A673 (cell line): ENCODE measurements at regions not wholly inside any gene's neighbourhood (a gene's known extent, or its start where the extent isn't known, plus 50 kb on each side); places are given as distances from the start of the nearest gene placed in this dataset.

Source experiments
- EZH2 ChIP-seq: fragments of 200-600 bp; sonication (generic); IDR thresholded peaks from 2 replicates; pipeline ENCODE4 v1.6.1; 2017; ENCODE audit warnings: borderline replicate concordance, low read depth, mild to moderate bottlenecking, mixed read lengths, antibody characterized with exemption, low read length; ENCODE audit not compliant: poor library complexity, severe bottlenecking
- TF ChIP-seq, protein P1 (sequence below): fragments of 300-800, 200-600 bp; sonication (generic); conservative IDR thresholded peaks from 2 replicates; pipeline ENCODE4 v1.5.1; 2017; ENCODE audit warnings: low read depth, mild to moderate bottlenecking, antibody characterized with exemption, low read length, moderate library complexity, mixed read lengths

DNA sequence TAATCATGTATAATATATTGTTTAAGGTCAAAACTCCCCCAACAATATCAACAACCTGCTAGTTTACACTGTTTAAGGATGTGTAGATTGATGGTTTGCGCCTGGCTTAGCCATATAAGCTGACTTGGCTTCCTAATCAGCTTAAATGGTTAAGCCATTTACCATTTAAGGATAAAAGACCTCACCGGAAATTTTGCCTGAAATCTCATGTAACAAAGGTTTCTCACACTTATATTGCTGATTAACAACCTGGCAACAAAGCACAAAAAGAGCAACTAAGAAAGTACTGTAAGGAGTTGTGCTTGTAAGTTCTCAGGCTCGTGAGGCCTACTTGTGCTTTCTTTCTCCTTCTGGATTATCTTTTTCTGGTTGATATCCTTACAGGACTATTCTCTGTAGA, 485.2 kb downstream of the GABRG1 start:
- TF ChIP-seq, protein P1, sequence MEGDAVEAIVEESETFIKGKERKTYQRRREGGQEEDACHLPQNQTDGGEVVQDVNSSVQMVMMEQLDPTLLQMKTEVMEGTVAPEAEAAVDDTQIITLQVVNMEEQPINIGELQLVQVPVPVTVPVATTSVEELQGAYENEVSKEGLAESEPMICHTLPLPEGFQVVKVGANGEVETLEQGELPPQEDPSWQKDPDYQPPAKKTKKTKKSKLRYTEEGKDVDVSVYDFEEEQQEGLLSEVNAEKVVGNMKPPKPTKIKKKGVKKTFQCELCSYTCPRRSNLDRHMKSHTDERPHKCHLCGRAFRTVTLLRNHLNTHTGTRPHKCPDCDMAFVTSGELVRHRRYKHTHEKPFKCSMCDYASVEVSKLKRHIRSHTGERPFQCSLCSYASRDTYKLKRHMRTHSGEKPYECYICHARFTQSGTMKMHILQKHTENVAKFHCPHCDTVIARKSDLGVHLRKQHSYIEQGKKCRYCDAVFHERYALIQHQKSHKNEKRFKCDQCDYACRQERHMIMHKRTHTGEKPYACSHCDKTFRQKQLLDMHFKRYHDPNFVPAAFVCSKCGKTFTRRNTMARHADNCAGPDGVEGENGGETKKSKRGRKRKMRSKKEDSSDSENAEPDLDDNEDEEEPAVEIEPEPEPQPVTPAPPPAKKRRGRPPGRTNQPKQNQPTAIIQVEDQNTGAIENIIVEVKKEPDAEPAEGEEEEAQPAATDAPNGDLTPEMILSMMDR, result no peak
- no peak for TF ChIP-seq EZH2
